Neuron (in vitro differentiated cells): ENCODE measurements at regions not wholly inside any gene's neighbourhood (a gene's known extent, or its start where the extent isn't known, plus 50 kb on each side); places are given as distances from the start of the nearest gene placed in this dataset.

Source experiments
- H2AFZ ChIP-seq: one replicate; pipeline ENCODE4 v1.6.1; 2013; ENCODE audit warnings: low read depth, mild to moderate bottlenecking, inconsistent platforms, low read length, moderate library complexity
- H3K27me3 ChIP-seq: one replicate; pipeline ENCODE4 v1.6.1; 2013; ENCODE audit warnings: low read length; ENCODE audit not compliant: insufficient read depth
- H3K36me3 ChIP-seq: one replicate; pipeline ENCODE4 v1.6.1; 2013; ENCODE audit warnings: low read length; ENCODE audit not compliant: insufficient read depth
- H3K4me1 ChIP-seq: one replicate; pipeline ENCODE4 v1.6.1; 2013; ENCODE audit warnings: low read length; ENCODE audit not compliant: insufficient read depth
- H3K4me3 ChIP-seq: 2 replicates; pipeline ENCODE4 v1.5.1; 2013; ENCODE audit warnings: mild to moderate bottlenecking, low read length, moderate library complexity
- H3K9me3 ChIP-seq: one replicate; pipeline ENCODE4 v1.6.1; 2013; ENCODE audit warnings: low read length

DNA sequence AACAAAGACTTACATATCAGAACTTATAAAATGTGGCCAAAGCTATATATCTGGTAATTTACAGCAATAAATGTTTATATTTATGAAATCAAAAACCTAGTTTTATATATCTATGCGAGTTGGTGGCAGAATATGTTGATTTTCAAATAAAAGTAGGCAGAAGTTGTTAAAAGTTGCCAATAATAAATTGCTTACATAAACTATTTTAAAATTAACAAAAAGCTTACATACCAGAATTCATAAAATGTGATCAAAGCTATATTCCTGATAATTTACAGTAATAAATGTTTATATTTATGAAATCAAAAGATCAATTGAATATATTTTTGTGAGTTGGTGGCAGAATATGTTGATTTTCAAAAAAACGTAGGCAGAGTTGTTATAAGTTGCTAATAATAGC, 451.8 kb upstream of the KHDRBS2 start:
- Histone ChIP-seq H3K9me3 (no peaks in the 10 kb centered on the region), H2AFZ (no peak overlapping the region), H3K4me3 (no peak overlapping the region)

DNA sequence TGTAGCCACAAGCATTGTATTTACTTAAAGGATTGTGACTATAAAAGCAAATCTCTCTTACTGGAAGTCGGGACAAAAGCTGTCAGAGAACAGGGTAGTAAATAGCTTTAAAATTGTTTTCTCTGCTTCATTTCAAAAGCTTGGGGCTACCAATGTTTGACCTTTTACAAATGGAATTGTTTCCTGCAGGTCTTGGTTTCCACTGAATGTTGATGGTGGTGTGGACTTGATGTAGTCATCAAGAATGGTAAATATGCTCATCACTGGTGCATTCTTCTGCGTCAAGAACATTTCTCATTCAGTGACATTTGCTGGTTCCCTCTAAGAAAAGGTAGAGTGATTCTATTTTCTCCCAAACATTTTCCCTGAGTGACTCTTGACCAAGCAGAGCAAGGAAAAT, 435.4 kb upstream of the KHDRBS2 start:
- H3K9me3 ChIP-seq: no peaks in the 10 kb centered on the region
- no peak overlapping the region for H2AFZ ChIP-seq
- no peaks in the 10 kb centered on the region for H3K36me3 ChIP-seq
- H3K27me3 ChIP-seq: no peaks in the 10 kb centered on the region
- no peaks in the 10 kb centered on the region for H3K4me1 ChIP-seq
- H3K4me3 ChIP-seq: no peak overlapping the region

More for the DNA sequence above, 451.8 kb upstream of the KHDRBS2 start:
- Histone ChIP-seq H3K27me3 (no peaks in the 10 kb centered on the region), H3K36me3 (no peaks in the 10 kb centered on the region), H3K4me1 (no peaks in the 10 kb centered on the region)

DNA sequence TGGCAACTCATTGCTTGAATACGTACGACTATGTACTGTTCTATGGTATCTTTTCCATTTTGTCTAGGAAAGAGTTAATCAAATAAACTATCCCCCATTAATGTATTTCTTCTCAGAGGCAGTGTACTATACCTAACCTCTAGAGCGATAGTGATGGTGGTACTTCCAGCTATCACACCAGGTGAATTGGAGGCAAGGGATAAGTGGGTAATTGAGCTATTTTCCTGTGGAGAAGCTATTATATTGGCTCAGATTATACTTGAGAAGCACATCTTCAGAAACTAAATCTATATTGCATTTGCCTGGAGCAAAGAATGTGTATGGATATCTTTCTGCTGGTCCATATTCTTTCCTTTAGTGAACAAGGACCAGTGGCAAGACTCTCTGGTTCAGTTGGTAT, 430.7 kb upstream of the KHDRBS2 start:
- Histone ChIP-seq H3K36me3 (no peaks in the 10 kb centered on the region), H3K4me1 (no peaks in the 10 kb centered on the region), H3K4me3 (no peak overlapping the region), H3K9me3 (no peaks in the 10 kb centered on the region), H3K27me3 (no peaks in the 10 kb centered on the region), H2AFZ (no peak overlapping the region)

DNA sequence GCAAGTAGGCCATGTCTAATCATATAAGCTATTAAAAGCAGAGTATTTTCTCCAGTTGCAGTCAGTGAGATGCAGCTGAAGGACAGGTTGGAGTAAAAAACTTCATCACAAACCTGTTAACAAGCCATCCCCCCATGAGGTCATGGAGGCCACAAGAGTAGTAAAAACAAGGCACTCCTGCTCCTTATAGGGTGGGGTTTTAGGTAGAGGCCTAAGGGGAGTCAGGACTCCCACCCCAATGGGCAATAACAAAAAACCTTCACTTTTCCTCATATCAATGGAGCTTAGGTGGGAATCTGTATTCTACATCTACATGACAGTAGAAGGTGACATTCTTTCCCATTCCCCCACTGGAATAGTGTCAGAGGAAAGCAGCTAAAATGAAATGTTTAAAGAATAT, 428.1 kb upstream of the KHDRBS2 start:
- Histone ChIP-seq H3K4me1 (no peaks in the 10 kb centered on the region), H3K9me3 (no peaks in the 10 kb centered on the region), H3K4me3 (no peak overlapping the region), H3K36me3 (no peaks in the 10 kb centered on the region), H3K27me3 (no peaks in the 10 kb centered on the region), H2AFZ (no peak overlapping the region)

DNA sequence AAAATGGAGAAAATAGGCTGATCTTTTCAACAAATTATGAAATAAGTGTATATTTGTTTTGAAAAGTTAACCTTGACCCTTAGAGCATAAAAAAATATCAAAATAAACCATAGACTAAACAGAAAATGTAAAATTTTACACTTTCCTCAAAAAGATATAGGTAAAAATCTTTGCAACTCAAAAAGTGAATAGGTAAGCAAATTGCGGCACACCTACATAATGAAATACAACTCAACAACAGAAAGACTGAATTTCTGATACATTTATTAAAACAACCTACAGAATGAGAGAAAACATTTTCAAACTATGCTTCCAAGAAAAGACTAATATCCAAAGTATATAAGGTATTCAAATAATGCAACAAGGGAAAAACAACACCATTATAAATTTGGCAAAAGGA, 425.7 kb upstream of the KHDRBS2 start:
- H2AFZ ChIP-seq: no peak overlapping the region
- H3K4me3 ChIP-seq: no peak overlapping the region
- H3K9me3 ChIP-seq: no peaks in the 10 kb centered on the region
- no peaks in the 10 kb centered on the region for H3K36me3 ChIP-seq
- no peaks in the 10 kb centered on the region for H3K27me3 ChIP-seq
- H3K4me1 ChIP-seq: no peaks in the 10 kb centered on the region

DNA sequence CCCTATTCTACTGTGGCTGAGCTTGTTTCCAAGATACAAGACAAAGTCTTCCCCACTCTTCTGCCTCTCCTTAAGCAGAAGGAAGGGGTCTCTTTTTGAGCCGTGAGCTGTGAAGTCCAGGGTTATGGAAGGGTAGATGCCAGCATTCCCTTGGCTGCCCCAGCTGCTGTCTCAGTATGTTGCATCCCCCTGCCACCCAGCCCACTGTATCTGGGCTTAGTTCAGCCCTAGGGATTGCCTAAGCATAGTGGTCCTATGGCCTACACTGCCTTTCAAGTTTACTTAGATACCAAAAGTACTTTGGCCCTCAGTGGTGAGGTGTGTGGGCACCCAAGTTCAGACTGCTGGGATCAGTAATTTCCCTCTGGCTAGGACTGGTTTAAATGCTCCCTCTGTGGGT, 421.9 kb upstream of the KHDRBS2 start:
- H2AFZ ChIP-seq: no peak overlapping the region
- H3K36me3 ChIP-seq: no peaks in the 10 kb centered on the region
- no peak overlapping the region for H3K4me3 ChIP-seq
- H3K9me3 ChIP-seq: no peaks in the 10 kb centered on the region
- no peaks in the 10 kb centered on the region for H3K4me1 ChIP-seq
- H3K27me3 ChIP-seq: no peaks in the 10 kb centered on the region

DNA sequence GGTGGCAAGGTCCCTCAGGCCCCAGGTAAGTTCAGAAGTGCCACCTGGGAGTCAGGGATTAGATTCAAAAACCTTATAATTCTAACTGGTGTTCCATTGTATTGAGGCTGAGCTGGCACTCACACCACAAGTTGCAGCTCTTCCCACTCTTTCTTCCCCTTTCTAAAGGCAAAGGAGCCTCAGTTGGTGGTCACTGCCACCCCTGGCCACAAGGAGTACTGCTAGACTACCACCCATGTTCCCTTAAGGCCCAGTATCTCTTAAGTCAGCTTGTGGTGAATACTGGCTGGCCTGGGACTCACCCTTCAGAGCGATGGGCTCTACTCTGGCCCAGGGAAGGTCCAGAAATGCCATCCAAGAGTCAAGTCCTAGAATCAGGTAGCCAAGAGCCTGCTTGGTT, 421.1 kb upstream of the KHDRBS2 start:
- H3K4me3 ChIP-seq: no peak overlapping the region
- H3K4me1 ChIP-seq: no peaks in the 10 kb centered on the region
- no peaks in the 10 kb centered on the region for H3K36me3 ChIP-seq
- H3K9me3 ChIP-seq: no peaks in the 10 kb centered on the region
- H3K27me3 ChIP-seq: no peaks in the 10 kb centered on the region
- no peak overlapping the region for H2AFZ ChIP-seq

DNA sequence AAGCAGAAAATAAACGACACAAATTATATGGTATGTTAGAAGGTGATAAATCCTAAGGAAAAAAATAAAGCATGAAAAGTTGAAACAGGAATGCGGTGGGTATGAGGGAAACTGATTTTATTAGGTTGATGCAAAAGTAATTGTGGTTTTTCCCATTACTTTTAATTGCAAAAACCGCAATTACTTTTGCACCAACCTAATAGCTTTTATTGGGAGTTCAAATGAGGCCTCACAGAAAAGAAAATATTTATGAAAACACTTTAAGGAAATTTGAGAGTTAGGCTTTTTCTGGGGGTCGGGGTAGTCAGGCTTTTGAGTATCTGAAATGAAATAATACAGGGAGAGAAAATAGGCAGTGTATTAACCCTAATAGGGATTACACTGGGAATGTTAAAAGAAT, 397.0 kb upstream of the KHDRBS2 start:
- Histone ChIP-seq H2AFZ (no peak overlapping the region), H3K36me3 (no peaks in the 10 kb centered on the region), H3K27me3 (no peaks in the 10 kb centered on the region), H3K9me3 (no peaks in the 10 kb centered on the region), H3K4me3 (no peak overlapping the region), H3K4me1 (no peaks in the 10 kb centered on the region)

DNA sequence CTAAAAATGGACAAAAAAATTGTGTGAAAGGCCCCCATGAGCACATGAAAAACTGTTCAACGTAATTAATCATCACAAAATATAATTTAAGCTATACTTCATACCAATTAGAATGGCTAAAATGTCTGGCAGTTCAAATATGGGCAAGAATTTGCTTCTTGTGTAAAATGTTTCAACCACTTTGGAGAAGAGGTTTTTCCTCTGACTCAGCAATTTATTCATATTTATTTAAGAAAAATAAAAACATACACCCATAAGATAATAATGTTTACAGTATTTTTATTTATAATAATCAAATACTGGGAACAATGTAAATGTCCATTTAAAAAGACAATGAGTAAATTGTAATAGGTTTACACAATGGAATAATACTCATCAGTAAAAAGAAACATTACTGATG, 395.1 kb upstream of the KHDRBS2 start:
- no peaks in the 10 kb centered on the region for H3K4me1 ChIP-seq
- H3K9me3 ChIP-seq: no peaks in the 10 kb centered on the region
- H3K27me3 ChIP-seq: no peaks in the 10 kb centered on the region
- H2AFZ ChIP-seq: no peak overlapping the region
- H3K4me3 ChIP-seq: no peak overlapping the region
- no peaks in the 10 kb centered on the region for H3K36me3 ChIP-seq

DNA sequence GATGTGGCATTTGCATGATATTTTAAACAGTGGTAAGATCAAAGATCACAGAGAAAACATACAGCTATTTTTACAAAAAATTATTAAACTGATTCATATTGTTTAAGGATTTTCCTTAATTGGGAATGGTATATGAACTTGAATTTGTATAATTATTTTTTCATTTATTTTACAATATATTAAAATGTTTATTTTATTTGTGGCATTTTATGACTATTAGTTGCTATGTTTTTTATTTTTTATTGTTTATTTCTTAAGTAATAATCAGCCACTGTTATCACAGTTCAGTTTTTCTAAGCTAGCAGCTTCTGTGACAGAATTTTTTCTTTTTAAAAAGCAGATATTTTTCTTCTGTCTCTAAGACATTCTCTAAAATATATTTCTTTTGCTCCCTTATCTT, 387.0 kb upstream of the KHDRBS2 start:
- Histone ChIP-seq H3K9me3 (no peaks in the 10 kb centered on the region), H3K4me3 (no peak overlapping the region), H2AFZ (no peak overlapping the region), H3K27me3 (no peaks in the 10 kb centered on the region), H3K4me1 (no peaks in the 10 kb centered on the region), H3K36me3 (no peaks in the 10 kb centered on the region)

DNA sequence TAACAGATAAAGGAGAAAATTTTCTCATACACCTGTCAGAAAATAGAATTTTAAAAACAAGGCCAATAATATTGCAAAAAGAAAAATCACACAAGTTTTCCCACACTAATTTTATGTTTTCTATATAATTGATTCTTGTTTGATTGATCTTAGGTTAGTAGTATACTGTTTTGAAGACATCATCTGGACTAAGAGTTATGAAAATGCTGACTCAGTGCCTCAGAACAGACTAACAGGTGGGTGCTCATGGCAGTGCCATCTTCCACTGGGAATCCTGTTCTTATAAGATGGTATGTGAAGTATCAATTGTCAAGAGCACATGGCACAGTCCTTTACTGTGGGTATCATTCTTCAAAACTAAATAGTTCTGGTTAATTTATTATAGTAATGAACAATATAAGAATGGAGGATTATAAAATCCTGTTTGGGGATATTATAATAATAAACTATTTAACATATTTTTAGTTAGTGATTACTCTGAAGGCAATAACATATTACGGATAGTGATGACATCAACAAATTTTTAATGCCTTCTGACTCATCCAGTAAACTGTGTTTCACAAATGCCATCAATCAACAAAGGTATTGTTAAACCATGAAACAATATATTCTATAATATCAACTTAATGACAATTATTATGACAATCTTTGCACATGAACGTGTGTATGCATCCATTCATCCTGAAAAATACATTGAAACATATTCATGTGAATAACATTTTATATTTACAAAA, 384.6 kb upstream of the KHDRBS2 start:
- no peak overlapping the region for H3K4me3 ChIP-seq
- H2AFZ ChIP-seq: no peak overlapping the region
- no peaks in the 10 kb centered on the region for H3K36me3 ChIP-seq
- no peaks in the 10 kb centered on the region for H3K9me3 ChIP-seq
- no peaks in the 10 kb centered on the region for H3K4me1 ChIP-seq
- no peaks in the 10 kb centered on the region for H3K27me3 ChIP-seq

DNA sequence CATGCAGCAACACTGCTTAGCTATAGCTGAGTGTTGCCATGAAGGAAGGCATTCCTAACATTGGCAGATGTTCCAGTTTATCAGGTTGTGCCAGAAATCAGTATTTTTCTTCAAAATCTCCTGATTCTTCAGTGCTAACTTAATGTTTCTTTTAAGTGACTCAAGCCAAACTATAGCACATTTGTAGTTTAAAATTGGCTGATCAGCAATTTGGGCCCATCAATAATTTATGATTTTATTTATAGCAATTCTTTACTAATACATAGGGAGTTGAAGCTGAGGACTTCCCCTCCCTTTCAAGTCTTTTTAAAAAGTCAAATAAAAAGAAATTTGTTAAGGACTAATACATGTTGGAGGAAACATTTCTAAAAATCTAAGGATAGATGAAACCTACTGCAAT, 383.8 kb upstream of the KHDRBS2 start:
- Histone ChIP-seq H2AFZ (no peak overlapping the region), H3K9me3 (no peaks in the 10 kb centered on the region), H3K27me3 (no peaks in the 10 kb centered on the region), H3K4me3 (no peak overlapping the region), H3K4me1 (no peaks in the 10 kb centered on the region), H3K36me3 (no peaks in the 10 kb centered on the region)

DNA sequence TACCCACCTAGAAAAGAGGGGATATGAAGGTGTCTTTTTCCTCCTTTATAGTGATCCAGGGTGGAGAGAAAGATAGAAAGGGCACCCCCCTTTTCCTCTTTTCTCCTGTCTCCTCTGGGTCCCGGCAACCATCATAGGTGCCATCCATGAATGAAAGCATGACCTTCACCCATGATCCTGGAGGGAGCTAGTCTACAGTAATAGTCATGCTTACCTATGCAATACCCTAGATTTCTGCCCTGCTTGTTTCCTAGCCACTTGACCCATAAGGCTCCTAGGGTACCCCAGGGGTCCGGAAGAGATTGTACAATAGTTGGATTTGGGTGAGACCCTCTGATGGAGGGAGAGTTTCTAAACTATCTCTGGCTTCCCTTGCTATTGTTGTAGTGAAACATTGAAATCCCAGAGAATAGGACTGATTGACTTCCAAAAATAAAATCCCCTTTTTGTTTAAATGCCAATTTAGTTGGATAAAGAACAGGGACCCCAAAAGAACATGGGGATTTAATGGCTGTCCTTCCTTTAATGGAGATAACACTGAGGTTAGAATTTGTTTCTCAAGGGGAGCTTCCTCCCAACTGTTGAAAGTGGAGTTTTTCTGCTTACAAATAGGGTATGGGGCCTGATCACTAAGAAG, 366.8 kb upstream of the KHDRBS2 start:
- no peaks in the 10 kb centered on the region for H3K27me3 ChIP-seq
- no peak overlapping the region for H3K4me3 ChIP-seq
- no peak overlapping the region for H2AFZ ChIP-seq
- H3K4me1 ChIP-seq: no peaks in the 10 kb centered on the region
- H3K9me3 ChIP-seq: peaks cover 9% of the 10 kb centered on the region
- no peaks in the 10 kb centered on the region for H3K36me3 ChIP-seq

DNA sequence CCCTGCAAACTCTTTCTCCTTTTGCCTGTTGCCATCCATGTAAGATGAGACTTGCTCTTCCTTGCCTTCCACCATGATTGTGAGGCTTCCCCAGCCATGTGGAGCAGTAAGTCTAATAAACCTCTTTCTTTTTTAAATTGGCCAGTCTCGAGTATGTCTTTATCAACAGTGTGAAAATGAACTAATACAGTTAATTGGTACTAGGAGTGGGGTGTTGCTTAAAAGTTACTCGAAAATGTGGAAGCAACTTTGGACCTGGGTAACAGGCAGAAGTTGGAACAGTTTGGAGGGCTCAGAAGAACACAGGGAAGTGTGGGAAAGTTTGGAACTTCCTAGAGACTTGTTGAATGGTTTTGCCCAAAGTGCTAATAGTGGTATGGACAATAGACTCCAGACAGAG, 359.2 kb upstream of the KHDRBS2 start:
- no peaks in the 10 kb centered on the region for H3K9me3 ChIP-seq

More for the DNA sequence above, 359.2 kb upstream of the KHDRBS2 start:
- no peak overlapping the region for H2AFZ ChIP-seq
- no peaks in the 10 kb centered on the region for H3K4me1 ChIP-seq
- H3K36me3 ChIP-seq: no peaks in the 10 kb centered on the region
- no peaks in the 10 kb centered on the region for H3K27me3 ChIP-seq
- H3K4me3 ChIP-seq: no peak overlapping the region
